G401 (cell line): ENCODE measurements at regions not wholly inside any gene's neighbourhood (a gene's known extent, or its start where the extent isn't known, plus 50 kb on each side); places are given as distances from the start of the nearest gene placed in this dataset.

Experiments
- DNase-seq: peaks from one replicate; pipeline ENCODE4 v3.0.0-alpha.2; 2015; ENCODE audit warnings: low spot score
- in situ Hi-C: cut with HindIII; loops from 2 replicates; pipeline ENCODE4 v1.10.0; 2016; ENCODE audit warnings: low sequenced_read_pairs, mixed read lengths

GRCh38 chr7:84477786-84478478 is 283.3 kb upstream of the SEMA3A start:
- DNase-seq = no peak
- in situ Hi-C loops = no loop called here

GRCh38 chr7:84474436-84474835 is 279.8 kb upstream of the SEMA3A start:
- in situ Hi-C loops = no loop called here

GRCh38 chr7:84471576-84471975 is 277.0 kb upstream of the SEMA3A start:
- in situ Hi-C loops = no loop called here
- no peak for DNase-seq

More at GRCh38 chr7:84474436-84474835, 279.8 kb upstream of the SEMA3A start:
- no peak for DNase-seq

- in situ Hi-C loops = no loop called here
- no peak for DNase-seq
Measured at GRCh38 chr7:84469034-84469433, 274.4 kb upstream of the SEMA3A start.

GRCh38 chr7:84462259-84462658 is 267.7 kb upstream of the SEMA3A start:
- in situ Hi-C loops = no loop called here
- no peak for DNase-seq

- in situ Hi-C loops = no loop called here
- DNase-seq = no peak
Measured at GRCh38 chr7:84461093-84461492, 266.5 kb upstream of the SEMA3A start.

- in situ Hi-C loops = no loop called here
- no peak for DNase-seq
Measured at GRCh38 chr7:84455788-84456187, 261.2 kb upstream of the SEMA3A start.

GRCh38 chr7:84454174-84454959 is 259.8 kb upstream of the SEMA3A start:
- no peak for DNase-seq
- in situ Hi-C loops = no loop called here

- DNase-seq = no peak
- in situ Hi-C loops = no loop called here
Measured at GRCh38 chr7:84452618-84453017, 258.0 kb upstream of the SEMA3A start.

- in situ Hi-C loops = no loop called here
- DNase-seq = no peak
Measured at GRCh38 chr7:84450772-84451171, 256.2 kb upstream of the SEMA3A start.

GRCh38 chr7:84447636-84448293 is 253.2 kb upstream of the SEMA3A start:
- in situ Hi-C loops = no loop called here
- no peak for DNase-seq

- no peak for DNase-seq
Measured at GRCh38 chr7:84446991-84447480, 252.4 kb upstream of the SEMA3A start.

GRCh38 chr7:84425702-84426259 is 231.2 kb upstream of the SEMA3A start:
- in situ Hi-C loops = no loop called here
- no peak for DNase-seq

More at GRCh38 chr7:84446991-84447480, 252.4 kb upstream of the SEMA3A start:
- in situ Hi-C loops = no loop called here

GRCh38 chr7:84422790-84423189 is 228.2 kb upstream of the SEMA3A start:
- DNase-seq = no peak
- in situ Hi-C loops = no loop called here

GRCh38 chr7:84412161-84412969 is 217.8 kb upstream of the SEMA3A start:
- no peak for DNase-seq
- in situ Hi-C loops = no loop called here

- DNase-seq = no peak
- in situ Hi-C loops = no loop called here
Measured at GRCh38 chr7:84399661-84400060, 205.1 kb upstream of the SEMA3A start.

- DNase-seq = no peak
- in situ Hi-C loops = no loop called here
Measured at GRCh38 chr7:84394219-84394618, 199.6 kb upstream of the SEMA3A start.

- in situ Hi-C loops = no loop called here
- no peak for DNase-seq
Measured at GRCh38 chr7:84393786-84394185, 199.2 kb upstream of the SEMA3A start.

GRCh38 chr7:84390845-84391244 is 196.3 kb upstream of the SEMA3A start:
- in situ Hi-C loops = no loop called here
- no peak for DNase-seq
